Activated CD8-positive, alpha-beta memory T cell treated with anti-CD3 and anti-CD28 coated beads for 48 hours (primary cell): ENCODE measurements at regions not wholly inside any gene's neighbourhood (a gene's known extent, or its start where the extent isn't known, plus 50 kb on each side); places are given as distances from the start of the nearest gene placed in this dataset.

Experiments
- DNase-seq, 3 experiments: peaks; one replicate each; pipeline ENCODE4 v3.0.0-alpha.2; 2020; ENCODE audit warnings: low read depth in 2 of 3, low spot score in 2 of 3

DNA sequence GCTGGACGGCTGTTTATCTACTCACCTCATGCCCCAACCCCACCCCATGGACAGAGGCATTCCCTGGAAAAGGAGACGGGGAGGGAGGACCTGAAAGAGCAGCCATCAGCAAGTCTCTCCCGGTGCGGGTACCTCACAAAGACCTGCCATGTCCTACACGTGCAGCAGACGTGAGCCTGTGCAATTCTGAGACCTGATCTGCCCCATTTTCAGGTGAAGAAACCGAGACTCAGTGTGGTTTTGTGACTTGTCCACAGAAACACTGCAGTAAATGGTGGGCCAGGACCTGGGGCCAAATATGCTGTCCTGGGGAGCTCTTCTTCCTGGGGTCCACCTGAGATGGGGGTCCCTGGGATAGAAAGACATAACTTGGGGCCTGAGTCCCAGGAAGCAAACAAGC, 137.0 kb upstream of the LINGO1 start:
- no peak for DNase-seq

GRCh38 chr15:77768521-77769078, 135.9 kb upstream of the LINGO1 start:
- DNase-seq, result no peak

DNA sequence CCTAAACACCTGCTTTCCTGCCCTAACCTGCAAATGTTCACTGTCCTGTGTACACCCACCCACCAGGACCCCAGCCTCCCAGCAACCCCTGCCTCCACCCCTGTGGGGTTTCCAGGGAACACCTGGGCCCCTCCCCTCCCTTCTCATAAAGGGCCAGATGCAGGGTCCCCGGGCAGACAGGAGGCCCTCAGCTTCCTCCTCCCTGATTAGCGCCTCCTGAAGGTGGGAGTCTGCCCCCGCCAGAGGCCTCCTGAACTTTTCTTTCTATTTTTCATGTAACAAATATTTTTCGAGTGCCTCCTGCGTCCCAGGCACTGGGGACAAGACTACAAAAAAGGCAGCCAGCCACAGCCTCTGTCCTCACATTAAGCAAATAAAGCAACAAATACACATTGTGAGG, 135.4 kb upstream of the LINGO1 start:
- DNase-seq, result no peak

DNA sequence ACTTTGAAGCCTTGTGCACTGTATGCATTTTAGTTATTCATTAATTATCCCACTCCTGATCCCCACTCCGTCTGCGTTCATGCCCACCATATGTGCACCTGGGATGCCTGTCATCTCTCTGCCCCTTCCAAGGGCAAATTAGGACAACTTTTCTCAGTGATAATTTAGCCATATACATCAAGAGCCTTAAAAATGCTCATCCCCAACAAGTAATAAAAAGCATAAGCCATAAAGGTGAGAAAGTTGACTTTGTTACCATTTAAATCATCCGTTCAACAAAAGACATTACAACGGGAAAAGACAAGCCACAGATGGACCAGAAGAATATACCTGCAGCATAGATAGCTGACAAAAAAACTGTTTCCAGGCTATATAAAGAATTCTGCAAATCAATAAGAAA, 131.4 kb upstream of the LINGO1 start:
- no peak for DNase-seq

GRCh38 chr15:77762747-77763355, 130.1 kb upstream of the LINGO1 start:
- DNase-seq, result no peak

DNA sequence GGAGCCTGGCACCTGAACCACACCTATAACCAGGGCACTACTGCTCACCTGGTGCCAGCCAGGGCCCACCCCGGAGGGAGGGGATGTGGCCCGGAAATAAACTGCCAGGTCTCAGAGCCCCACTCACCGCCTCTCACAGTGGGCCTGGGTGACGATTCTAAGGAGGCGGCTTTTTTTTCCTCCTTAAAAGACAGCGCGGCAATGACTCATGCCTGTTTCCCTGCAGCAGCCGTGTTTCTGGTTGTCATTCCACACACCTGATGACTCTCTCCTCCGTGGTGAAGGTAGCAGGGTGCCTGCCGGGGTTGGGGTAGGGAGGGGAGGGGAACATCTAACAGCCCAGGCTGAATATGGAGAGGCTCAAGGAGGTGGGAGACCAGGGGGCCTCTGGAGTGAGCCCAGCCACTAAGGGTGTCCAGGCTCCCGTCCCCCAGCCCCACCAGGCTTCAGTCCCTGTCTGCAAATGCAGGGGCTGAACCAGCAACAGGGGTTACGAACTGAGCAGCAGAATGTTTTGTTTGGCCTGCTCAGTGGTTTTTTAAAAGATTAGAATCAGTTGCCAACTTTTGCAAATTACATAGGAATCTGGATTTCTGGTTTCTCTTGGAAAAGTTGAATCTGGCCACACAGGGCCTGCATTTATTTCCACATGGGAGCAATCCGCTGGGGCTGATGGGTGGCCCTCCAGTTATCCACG, 127.3 kb upstream of the LINGO1 start:
- DNase-seq, result no peak

- DNase-seq, result no peak
Measured at GRCh38 chr15:77753939-77754338, 121.2 kb upstream of the LINGO1 start.

DNA sequence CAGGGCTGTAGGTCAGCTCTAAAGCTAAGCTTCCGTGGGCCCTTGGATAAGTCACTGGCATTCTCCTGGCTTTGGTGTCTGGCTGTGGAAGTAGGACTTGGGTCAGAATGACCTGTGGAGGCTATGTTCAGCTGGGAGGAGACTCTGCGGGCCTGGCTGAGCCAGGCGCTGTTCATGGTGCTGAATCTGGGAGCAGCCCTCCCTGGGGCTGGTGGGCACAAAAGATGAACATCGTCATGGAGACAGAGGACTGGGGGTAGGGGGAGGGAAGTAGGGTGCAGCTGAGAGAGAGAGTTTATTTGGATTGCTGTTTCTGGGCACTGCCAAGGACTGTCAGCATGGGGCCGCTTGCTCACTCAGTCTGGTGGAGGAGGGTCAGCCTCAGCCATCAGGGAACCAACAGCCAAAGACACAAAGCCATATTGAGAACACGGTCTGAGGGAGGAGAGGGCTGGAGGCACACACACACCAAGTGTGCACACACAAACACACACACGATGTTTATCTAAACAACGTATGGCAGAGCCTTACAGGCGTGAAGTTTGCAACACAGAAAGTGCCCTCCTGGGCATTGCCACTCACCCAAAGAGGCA, 120.7 kb upstream of the LINGO1 start:
- DNase-seq, result no peak

DNA sequence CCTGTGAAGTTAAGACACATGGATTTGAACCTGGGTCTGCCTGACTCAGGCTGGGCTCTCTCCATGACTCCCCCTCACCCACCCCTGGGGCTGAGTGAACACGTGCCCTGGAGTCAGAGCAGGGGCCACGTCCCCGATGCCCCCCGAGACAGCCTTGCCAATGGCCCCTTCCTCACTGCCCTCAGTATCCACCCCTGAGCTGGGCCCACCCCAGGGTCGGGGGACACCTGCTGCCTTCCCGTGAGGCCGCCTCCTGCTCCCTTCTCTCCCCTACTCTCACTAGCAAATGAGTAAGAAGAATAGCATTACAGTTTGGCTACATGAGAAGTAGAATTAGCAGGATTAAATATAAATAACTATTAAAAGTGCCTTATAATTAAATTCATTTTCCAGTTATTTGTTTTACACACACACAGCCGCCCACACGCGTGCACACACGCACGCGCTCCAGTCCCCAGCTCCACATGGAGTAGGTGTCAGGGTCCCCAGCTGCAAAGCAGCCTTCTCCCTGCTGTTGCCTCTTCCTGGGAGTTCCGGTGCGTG, 117.4 kb upstream of the LINGO1 start:
- DNase-seq, result no peak

DNA sequence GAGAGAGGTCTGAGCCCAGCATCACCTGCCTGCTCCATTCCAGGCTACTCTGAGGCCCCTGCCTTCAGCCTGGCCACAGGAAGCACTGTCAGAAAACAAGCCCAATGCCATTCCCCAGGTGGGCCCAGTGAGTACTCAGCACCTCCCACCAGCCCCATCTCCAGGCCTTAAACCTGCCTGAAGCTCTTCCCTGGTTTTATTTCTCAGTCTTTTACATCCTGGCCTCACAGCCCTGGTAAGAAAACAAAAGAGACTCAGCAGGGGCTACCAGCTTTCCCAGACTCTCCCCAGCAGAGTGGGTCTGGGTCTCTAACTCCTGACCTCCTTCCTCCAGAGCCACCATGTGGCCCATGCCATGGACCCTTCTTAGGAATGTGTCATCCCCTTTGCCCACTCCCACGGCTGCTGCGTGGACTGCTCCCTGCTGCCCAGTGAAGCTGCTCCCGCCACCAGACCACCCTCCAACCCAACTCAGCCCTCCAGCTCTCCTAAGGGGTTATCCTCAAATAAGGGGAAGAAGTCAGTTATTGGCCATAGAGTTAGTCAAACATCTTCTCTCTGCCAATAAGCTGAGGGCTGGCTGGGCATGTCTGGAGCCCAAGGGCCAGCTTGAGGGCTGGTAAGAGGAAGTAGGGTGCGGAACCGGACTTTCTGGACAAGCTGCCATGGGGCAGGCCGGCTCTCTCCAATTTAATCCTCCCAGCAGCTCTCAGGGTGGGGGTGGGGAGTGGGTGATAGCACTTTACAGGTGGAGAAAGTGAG, 116.7 kb upstream of the LINGO1 start:
- DNase-seq, result no peak

DNA sequence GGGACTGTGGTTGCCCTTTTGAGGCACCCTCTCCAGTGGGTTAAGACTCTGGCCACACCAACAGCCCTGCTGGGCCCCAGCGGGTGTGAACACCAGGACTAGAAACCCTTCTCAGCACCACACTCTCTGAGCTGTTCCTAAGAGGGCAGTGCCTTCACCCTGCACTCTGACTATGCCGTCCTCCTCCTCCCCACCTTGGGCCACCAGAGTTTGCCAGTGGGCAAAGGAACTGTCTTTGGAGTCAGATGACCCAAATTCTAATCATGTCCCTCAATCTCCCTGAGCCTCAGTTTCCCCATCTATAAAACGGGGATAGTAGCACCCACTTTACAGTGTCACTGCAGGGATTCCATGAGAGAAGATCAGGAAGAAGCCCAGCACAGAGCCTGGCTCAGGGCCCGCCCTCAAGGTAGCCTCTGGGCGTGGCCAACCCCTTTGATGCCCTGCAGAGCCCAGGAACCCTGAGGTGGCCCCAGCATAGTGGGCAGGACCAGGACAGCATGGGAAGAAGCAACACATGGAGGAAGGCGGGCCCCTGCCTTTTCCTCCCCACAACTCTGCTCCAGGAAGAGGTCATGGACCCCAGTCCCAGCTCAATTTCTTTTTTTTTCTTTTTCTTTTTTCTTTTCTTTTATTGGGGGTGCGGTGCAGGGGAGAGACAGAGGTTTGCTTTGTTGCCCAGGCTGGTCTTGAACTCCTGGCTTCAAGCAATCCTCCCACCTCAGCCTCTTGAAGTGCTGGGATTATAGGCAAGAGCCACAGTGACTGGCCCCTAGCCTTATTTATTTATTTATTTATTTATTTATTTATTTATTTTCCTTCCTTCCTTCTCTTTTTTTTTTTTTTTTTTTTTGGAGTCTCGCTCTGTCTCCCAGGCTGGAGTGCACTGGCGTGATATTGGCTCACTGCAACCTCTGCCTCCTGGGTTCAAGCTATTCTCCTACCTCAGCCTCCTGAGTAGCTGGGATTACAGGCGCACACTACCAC, 115.7 kb upstream of the LINGO1 start:
- DNase-seq, result no peak

DNA sequence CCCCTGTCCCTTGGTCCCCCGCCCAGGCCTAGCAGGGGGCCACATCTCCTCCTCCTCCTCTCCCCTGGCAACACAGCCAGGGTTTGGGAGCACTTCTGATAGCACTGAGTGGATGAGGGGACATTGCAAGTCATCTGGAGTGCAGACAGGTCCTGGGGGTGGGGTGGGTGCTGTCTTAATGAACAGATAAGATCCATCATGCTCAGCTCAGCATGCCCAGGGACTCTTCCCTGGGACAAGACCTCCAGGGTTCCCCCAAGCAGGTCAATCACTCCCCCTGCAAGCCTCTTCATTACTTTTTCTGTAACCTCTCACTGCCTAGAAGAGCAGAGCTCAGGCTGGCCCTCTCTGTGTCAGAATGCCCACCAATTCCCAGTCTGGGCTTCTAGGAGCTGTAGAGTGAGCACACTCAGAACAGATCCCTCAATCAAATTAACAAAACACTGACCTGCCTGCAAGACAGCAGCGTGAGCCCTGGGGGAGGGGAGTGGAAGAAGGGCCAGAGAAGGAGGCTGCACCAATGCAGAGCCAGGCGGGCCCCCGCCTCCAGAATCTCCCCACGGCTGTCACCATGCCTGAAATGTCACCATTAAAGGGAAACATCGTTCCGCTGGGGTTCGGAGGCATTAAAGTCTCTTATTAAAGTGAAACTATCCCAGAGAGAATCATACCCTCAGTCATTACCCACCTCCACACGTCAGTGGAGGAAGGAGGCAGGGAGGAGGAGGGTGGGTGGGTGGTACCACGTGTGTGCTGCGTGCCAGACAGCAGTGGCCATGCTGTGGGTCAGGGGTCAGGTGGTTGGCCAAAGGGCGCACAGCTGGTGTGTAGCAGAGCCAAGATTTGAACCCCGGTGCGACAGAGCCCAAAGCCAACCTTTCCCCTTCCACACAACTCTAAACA, 114.7 kb upstream of the LINGO1 start:
- no peak for DNase-seq

DNA sequence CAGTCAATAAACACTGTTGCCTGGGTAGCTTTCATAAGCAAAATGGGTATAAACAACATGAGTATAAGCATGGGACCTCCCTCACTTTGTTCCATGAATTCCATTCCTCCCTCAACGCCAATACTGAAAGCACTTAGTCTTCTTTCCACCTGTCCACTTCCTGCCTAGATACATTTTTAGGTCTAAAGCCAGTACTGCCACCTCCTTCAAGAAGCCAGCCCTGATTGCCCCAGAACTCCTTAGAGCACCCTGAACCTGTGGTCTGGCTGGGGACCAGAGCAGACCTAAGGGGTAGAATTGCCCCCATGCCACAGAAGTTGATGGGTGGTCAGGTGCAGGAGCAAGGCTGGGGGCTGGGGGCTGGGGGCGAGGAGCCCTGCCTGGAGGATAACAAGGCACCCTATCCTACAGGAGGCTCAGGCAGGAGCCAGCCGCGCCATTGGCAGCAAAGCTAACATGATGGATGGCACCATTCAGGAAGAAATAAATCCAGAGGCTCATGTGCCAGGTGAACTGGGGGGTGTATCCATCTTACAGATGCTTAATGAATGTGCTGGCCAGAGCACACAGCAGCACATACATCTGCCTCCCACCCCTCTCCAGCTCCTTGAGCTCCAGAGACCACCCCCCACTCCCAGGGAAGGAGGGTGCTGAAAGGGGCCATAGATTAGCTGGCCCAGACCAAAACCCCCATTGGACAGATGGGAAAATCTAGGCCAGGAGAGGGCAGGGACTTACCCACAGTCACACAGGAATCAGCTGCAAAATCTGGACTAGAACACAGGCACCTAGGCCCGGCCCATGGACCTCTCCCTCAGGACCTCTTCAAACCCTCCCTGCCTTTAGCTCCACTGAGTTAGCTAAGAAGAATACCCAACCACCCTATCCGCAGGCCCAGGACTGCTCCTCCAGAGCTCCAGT, 113.8 kb upstream of the LINGO1 start:
- DNase-seq, result no peak

GRCh38 chr15:77744398-77744797, 111.7 kb upstream of the LINGO1 start:
- DNase-seq, result no peak

DNA sequence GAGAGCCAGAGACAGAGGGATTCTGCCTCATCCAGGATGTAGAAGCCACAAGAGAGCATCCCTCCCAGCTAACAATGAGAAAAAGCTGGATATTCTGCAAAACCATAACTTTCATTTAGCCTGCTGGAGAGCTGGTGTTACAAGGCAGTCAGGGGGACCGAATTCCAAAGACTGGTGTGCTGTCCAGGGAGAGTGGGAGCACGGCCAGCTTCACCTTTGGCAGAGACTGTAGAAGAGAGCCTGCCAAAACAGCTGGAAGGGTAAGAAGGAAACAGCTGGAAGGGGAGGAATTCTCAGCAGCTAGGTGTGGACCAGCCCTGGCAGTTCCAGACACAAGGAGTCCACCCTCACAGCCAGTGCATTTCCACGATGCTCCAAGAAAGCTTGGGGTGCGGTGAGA, 109.9 kb upstream of the LINGO1 start:
- DNase-seq, result no peak

DNA sequence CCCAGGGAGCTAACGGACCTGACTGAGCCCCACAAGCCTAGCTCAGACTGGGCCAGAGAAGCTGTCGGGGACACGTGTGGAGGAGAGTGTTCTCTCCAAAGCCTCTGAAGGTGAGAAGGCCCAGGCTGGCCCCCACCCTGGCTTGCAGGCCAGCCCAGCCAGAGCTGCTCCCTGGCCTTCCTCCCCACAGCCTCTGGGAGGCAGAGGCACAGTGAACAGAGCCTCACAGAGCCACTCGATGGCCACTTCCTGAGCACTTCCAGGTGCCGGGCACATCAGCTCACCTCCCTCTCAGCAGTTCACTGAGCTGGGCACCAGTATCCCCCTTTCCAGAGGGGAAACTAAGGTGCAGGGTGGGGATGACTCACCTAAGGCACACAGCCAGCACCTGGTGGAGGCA, 109.4 kb upstream of the LINGO1 start:
- no peak for DNase-seq

DNA sequence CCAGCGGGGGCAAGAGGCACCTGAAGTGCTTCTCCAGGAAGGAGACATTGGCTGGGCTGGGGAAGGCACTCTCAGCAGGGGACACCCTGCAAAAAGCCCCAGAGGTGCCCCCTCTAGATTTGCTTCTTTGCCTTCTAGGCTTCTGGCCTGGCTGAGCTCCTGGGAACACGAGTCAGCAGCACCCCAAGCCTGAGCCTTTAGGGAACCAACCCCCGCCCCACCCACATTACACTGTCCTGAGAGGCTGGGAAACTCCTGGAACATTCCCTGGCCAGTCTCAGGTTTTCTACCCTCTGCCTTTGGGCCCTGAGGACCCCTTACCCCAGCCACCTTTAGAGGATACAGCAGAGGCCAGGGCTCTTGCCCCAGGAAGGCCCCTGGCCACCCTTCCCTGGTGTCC, 108.4 kb upstream of the LINGO1 start:
- no peak for DNase-seq
